GM12872 (cell line): ENCODE measurements at regions not wholly inside any gene's neighbourhood (a gene's known extent, or its start where the extent isn't known, plus 50 kb on each side); places are given as distances from the start of the nearest gene placed in this dataset.

Experiments
- TF ChIP-seq, protein P1 (sequence below): IDR thresholded peaks from 3 replicates; pipeline ENCODE4 v1.5.1; 2011; ENCODE audit warnings: low read depth, mild to moderate bottlenecking, low read length, moderate library complexity; ENCODE audit not compliant: insufficient read depth

- TF ChIP-seq, protein P1, sequence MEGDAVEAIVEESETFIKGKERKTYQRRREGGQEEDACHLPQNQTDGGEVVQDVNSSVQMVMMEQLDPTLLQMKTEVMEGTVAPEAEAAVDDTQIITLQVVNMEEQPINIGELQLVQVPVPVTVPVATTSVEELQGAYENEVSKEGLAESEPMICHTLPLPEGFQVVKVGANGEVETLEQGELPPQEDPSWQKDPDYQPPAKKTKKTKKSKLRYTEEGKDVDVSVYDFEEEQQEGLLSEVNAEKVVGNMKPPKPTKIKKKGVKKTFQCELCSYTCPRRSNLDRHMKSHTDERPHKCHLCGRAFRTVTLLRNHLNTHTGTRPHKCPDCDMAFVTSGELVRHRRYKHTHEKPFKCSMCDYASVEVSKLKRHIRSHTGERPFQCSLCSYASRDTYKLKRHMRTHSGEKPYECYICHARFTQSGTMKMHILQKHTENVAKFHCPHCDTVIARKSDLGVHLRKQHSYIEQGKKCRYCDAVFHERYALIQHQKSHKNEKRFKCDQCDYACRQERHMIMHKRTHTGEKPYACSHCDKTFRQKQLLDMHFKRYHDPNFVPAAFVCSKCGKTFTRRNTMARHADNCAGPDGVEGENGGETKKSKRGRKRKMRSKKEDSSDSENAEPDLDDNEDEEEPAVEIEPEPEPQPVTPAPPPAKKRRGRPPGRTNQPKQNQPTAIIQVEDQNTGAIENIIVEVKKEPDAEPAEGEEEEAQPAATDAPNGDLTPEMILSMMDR = no peak
Measured at GRCh38 chr18:43389163-43389562, 111.9 kb upstream of the SYT4 start.

DNA sequence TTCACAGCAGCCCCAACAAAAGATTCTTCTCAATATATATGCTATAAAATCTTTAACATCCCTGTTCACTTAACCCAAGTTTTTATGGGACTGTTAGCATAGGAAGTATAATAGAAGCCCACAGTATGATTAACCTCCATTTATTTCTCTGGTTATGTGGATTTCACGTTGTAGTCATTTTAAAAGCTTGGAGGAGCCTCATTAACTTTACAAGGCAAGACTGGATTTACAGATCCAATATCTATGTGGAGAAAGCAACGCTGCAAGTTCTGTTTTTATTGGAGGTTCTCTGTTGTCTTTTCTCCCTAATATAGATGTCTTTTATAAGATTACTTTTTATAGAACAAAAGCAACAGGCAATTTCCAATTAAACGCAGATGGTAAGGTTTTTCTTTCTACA, 114.9 kb upstream of the SYT4 start:
- TF ChIP-seq, protein P1 = no peak

- TF ChIP-seq, protein P1 = no peak
Measured at GRCh38 chr18:43393174-43393573, 115.9 kb upstream of the SYT4 start.

- TF ChIP-seq, protein P1 = peak; percentile 21; the same call in 1 of the 3 replicates
Measured at GRCh38 chr18:43396266-43396665, 119.0 kb upstream of the SYT4 start.

DNA sequence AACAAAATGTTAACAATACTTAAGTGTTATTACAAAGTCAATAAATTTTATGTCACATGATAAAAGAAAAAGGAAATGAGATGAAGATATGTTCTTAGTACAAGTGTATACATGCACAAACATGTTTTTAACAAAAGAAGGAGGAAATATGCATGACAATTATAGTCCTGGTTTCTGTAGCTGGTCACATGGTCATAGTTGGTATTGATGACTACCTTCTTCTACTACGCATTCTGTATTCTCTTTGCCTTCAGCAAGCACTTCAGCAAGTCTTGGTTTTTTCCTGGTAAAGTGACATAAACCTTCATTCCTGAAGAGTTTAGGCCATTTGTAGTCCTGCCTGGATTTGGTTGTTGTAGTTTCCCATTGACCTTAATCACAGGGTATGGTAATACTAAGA, 121.3 kb upstream of the SYT4 start:
- TF ChIP-seq, protein P1 = no peak

GRCh38 chr18:43405097-43405496, 127.8 kb upstream of the SYT4 start:
- TF ChIP-seq, protein P1 = no peak

DNA sequence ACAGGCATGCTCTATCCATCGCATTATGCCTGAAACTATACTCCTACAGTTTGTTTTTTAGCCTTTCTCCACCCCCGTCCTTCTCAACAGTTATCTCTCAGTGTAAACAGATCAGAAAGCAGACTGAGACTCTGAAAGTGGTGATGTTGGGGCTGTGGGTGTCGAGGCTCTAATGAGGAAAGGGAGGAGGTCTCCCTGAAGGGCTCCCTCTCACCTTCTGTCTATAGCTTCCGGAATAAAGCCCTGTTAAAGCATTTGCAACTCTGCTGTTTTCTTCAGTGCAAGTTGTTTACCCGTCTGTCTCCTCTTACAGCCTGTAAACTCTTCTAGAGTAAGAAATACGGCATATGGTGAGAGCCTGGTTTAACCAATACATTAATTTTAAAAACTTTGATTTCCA, 136.7 kb upstream of the SYT4 start:
- TF ChIP-seq, protein P1 = no peak

- TF ChIP-seq, protein P1 = no peak
Measured at GRCh38 chr18:43420091-43420490, 142.8 kb upstream of the SYT4 start.
